PC-3 (cell line): ENCODE measurements at regions not wholly inside any gene's neighbourhood (a gene's known extent, or its start where the extent isn't known, plus 50 kb on each side); places are given as distances from the start of the nearest gene placed in this dataset.

Source experiments
- ATAC-seq: fragments of 200-7000 bp; cut with Tn5 transposase; 2 replicates; pipeline ENCODE4 v1.9.1; 2020; ENCODE audit warnings: mild to moderate bottlenecking, moderate library complexity
- BruUV-seq: library from RNA; stranded (reverse); fragments of 400-500 nt; replicated peaks from 2 replicates; lab custom pipeline; 2021; lab: Mats Ljungman, UMichigan
- CTCF ChIA-PET: fragments of 300-600 bp; sonication (Branson Sonifier 250); formaldehyde crosslinking; loops from one replicate; lab custom pipeline; 2022; ENCODE audit warnings: antibody characterized with exemption; lab: Charles Lee
- POLR2A ChIA-PET: fragments of 300-600 bp; sonication (Branson Sonifier 250); formaldehyde crosslinking; loops from one replicate; lab custom pipeline; 2022; ENCODE audit warnings: antibody characterized with exemption; ENCODE audit not compliant: unreplicated experiment; lab: Charles Lee
- DNase-seq: peaks from one replicate; pipeline ENCODE4 v3.0.0-alpha.2; 2015
- H2AFZ ChIP-seq: fragments of 300-600 bp; sonication (generic); 2 replicates; pipeline ENCODE4 v1.6.0; 2016; ENCODE audit warnings: antibody characterized with exemption, low read length
- H3F3A ChIP-seq: fragments of 300-600 bp; sonication (generic); one replicate; pipeline ENCODE4 v1.6.0; 2017; ENCODE audit warnings: antibody characterized with exemption, low read length, control low read depth, mild to moderate bottlenecking; ENCODE audit not compliant: unreplicated experiment
- H3K27ac ChIP-seq: fragments of 300-600 bp; sonication (generic); 2 replicates; pipeline ENCODE4 v1.5.1; 2016; ENCODE audit warnings: mild to moderate bottlenecking, low read length
- H3K27me3 ChIP-seq: fragments of 300-600 bp; sonication (generic); 2 replicates; pipeline ENCODE4 v1.6.1; 2016; ENCODE audit warnings: low read length, mixed read lengths
- H3K36me3 ChIP-seq: fragments of 300-600 bp; sonication (generic); 2 replicates; pipeline ENCODE4 v1.6.1; 2016; ENCODE audit warnings: low read depth, mixed run types, low read length, mixed read lengths
- H3K4me1 ChIP-seq: fragments of 300-600 bp; sonication (generic); 2 replicates; pipeline ENCODE4 v1.5.1; 2016; ENCODE audit warnings: low read length; ENCODE audit not compliant: insufficient read depth
- H3K4me2 ChIP-seq: fragments of 300-600 bp; sonication (generic); 2 replicates; pipeline ENCODE4 v1.6.0; 2016; ENCODE audit warnings: low read length
- H3K4me3 ChIP-seq: fragments of 300-600 bp; sonication (generic); 2 replicates; pipeline ENCODE4 v1.5.1; 2016; ENCODE audit warnings: mild to moderate bottlenecking, low read length, mixed read lengths
- H3K79me2 ChIP-seq: fragments of 300-600 bp; sonication (generic); 2 replicates; pipeline ENCODE4 v1.6.1; 2017; ENCODE audit warnings: low read length, mixed read lengths
- H3K9ac ChIP-seq: fragments of 300-600 bp; sonication (generic); 2 replicates; pipeline ENCODE4 v1.6.0; 2016; ENCODE audit warnings: mild to moderate bottlenecking, low read length
- H3K9me2 ChIP-seq: fragments of 300-600 bp; sonication (generic); replicated peaks from 2 replicates; pipeline ENCODE4 v1.6.1; 2016; ENCODE audit warnings: mixed run types, low read length, mixed read lengths
- H3K9me3 ChIP-seq: fragments of 300-600 bp; sonication (generic); 2 replicates; pipeline ENCODE4 v1.6.1; 2016; ENCODE audit warnings: low read length, mixed read lengths
- H4K20me1 ChIP-seq: fragments of 300-600 bp; sonication (generic); 2 replicates; pipeline ENCODE4 v1.6.1; 2016; ENCODE audit warnings: low read length, mixed read lengths
- EZH2 ChIP-seq: fragments of 300-600 bp; sonication (generic); IDR thresholded peaks from one replicate; pipeline ENCODE4 v1.6.1; 2017; ENCODE audit warnings: antibody characterized with exemption, mild to moderate bottlenecking, low read length; ENCODE audit not compliant: unreplicated experiment
- EZH2phosphoT487 ChIP-seq: fragments of 300-600 bp; sonication (generic); IDR thresholded peaks from 2 replicates; pipeline ENCODE4 v1.6.1; 2018; ENCODE audit warnings: mild to moderate bottlenecking, antibody characterized with exemption, low read length, borderline replicate concordance
- intact Hi-C: fragments of 100-400 bp; cut with micrococcal nuclease; formaldehyde crosslinking; loops from 2 replicates; pipeline ENCODE4 v1.9.0; 2023
- TF ChIP-seq, protein P1 (sequence below): fragments of 300-600 bp; sonication (generic); conservative IDR thresholded peaks from 2 replicates; pipeline ENCODE4 v1.5.1; 2017; ENCODE audit warnings: antibody characterized with exemption, low read depth, mild to moderate bottlenecking, low read length

DNA sequence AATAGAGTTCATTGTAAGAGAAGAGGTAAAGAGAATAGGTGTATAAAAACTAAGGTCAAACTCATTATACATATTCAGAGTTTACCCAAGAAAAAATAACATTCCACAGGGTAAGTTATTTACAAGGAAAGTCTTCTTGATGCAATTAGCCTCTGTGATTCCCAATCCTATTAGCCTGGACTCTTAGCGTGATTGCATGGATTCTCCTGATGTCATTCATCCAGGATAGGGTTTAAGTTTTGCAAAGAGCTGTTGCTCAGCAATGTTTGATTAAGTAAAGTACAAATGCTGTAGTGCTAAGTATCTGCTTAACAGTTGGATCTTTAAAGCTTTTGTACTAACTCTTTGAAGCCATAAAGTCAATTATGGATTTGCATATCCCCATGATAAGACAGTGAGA is 767.8 kb upstream of the LUZP2 start:
- intact Hi-C loops, result no loop called here
- Histone ChIP-seq H4K20me1 (no peaks in the 10 kb centered on the region), H3K79me2 (no peaks in the 10 kb centered on the region), H3K4me1 (peaks cover 16% of the 10 kb centered on the region), H3K9me3 (no peaks in the 10 kb centered on the region), H3K4me2 (no peak overlapping the region), H3K9me2 (no peaks in the 10 kb centered on the region), H2AFZ (no peak overlapping the region), H3K9ac (no peak overlapping the region), H3K4me3 (no peak overlapping the region), H3K27ac (no peak overlapping the region), H3K36me3 (no peaks in the 10 kb centered on the region), H3K27me3 (no peaks in the 10 kb centered on the region), H3F3A (no peaks in the 10 kb centered on the region)
- ATAC-seq (no peak), DNase-seq (no peak)
- POLR2A ChIA-PET, result no interaction called here
- BruUV-seq, result no TSS peak
- CTCF ChIA-PET, result no interaction called here
- TF ChIP-seq, protein P1, sequence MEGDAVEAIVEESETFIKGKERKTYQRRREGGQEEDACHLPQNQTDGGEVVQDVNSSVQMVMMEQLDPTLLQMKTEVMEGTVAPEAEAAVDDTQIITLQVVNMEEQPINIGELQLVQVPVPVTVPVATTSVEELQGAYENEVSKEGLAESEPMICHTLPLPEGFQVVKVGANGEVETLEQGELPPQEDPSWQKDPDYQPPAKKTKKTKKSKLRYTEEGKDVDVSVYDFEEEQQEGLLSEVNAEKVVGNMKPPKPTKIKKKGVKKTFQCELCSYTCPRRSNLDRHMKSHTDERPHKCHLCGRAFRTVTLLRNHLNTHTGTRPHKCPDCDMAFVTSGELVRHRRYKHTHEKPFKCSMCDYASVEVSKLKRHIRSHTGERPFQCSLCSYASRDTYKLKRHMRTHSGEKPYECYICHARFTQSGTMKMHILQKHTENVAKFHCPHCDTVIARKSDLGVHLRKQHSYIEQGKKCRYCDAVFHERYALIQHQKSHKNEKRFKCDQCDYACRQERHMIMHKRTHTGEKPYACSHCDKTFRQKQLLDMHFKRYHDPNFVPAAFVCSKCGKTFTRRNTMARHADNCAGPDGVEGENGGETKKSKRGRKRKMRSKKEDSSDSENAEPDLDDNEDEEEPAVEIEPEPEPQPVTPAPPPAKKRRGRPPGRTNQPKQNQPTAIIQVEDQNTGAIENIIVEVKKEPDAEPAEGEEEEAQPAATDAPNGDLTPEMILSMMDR, result no peak
- TF ChIP-seq EZH2 (no peak), EZH2phosphoT487 (no peak)

GRCh38 chr11:23730307-23730998 is 766.4 kb upstream of the LUZP2 start:
- H3K9me2 ChIP-seq, result no peaks in the 10 kb centered on the region
- no peak for ATAC-seq
- no peaks in the 10 kb centered on the region for H3K27me3 ChIP-seq
- BruUV-seq, result no TSS peak
- peaks cover 9% of the 10 kb centered on the region for H3K4me1 ChIP-seq
- intact Hi-C loops, result no loop called here
- H3K4me3 ChIP-seq, result no peak overlapping the region
- ChIA-PET POLR2A (no interaction called here), CTCF (no interaction called here)
- no peaks in the 10 kb centered on the region for H3K36me3 ChIP-seq
- no peaks in the 10 kb centered on the region for H3K9me3 ChIP-seq
- TF ChIP-seq EZH2 (no peak), EZH2phosphoT487 (no peak)
- TF ChIP-seq, protein P1, result no peak
- H3F3A ChIP-seq, result no peaks in the 10 kb centered on the region
- no peak overlapping the region for H3K9ac ChIP-seq
- no peaks in the 10 kb centered on the region for H3K79me2 ChIP-seq
- no peak overlapping the region for H2AFZ ChIP-seq
- H3K4me2 ChIP-seq, result no peak overlapping the region
- no peaks in the 10 kb centered on the region for H4K20me1 ChIP-seq
- no peak for DNase-seq
- no peak overlapping the region for H3K27ac ChIP-seq

- TF ChIP-seq, protein P1, result no peak
- TF ChIP-seq EZH2phosphoT487 (no peak), EZH2 (no peak)
- Histone ChIP-seq H3K4me2 (no peak overlapping the region), H4K20me1 (no peaks in the 10 kb centered on the region), H3K27me3 (no peaks in the 10 kb centered on the region), H3F3A (no peaks in the 10 kb centered on the region), H3K27ac (no peak overlapping the region), H3K36me3 (no peaks in the 10 kb centered on the region), H3K9ac (no peak overlapping the region), H3K9me3 (no peaks in the 10 kb centered on the region), H3K4me3 (no peak overlapping the region), H3K79me2 (no peaks in the 10 kb centered on the region), H2AFZ (no peak overlapping the region), H3K9me2 (no peaks in the 10 kb centered on the region), H3K4me1 (peaks cover 9% of the 10 kb centered on the region)
- DNase-seq (no peak), ATAC-seq (no peak)
- intact Hi-C loops, result no loop called here
- POLR2A ChIA-PET, result no interaction called here
- no TSS peak for BruUV-seq
- CTCF ChIA-PET, result no interaction called here
Observed at GRCh38 chr11:23732026-23732425, 764.8 kb upstream of the LUZP2 start.
